Spleen (tissue), 11 donors: ENCODE measurements at regions not wholly inside any gene's neighbourhood (a gene's known extent, or its start where the extent isn't known, plus 50 kb on each side); places are given as distances from the start of the nearest gene placed in this dataset.

Source experiments
- DNase-seq: peaks from one replicate; pipeline ENCODE4 v3.0.0-alpha.2; 2020
- H3K27ac ChIP-seq, 8 donors: fragments of 200-600 bp; sonication (generic) in 7 of 8; 1 replicate in 4 of 8; 2 replicates in 4 of 8; pipeline versions ENCODE4 v1.5.0 to v1.8.0; 2016 to 2021; ENCODE audit warnings: inconsistent platforms in 4 of 8, mild to moderate bottlenecking in 4 of 8, moderate library complexity in 1 of 8
- H3K27me3 ChIP-seq, 7 donors: fragments of 200-600 bp; sonication (generic) in 6 of 7; replicated peaks in 1 of 7; 1 replicate in 4 of 7; 2 replicates in 3 of 7; pipeline versions ENCODE4 v1.5.0 to v1.8.0; 2016 to 2021; ENCODE audit warnings: inconsistent platforms in 3 of 7, mild to moderate bottlenecking in 1 of 7
- H3K36me3 ChIP-seq, 6 donors: fragments of 200-600 bp; sonication (generic) in 5 of 6; 1 replicate in 4 of 6; 2 replicates in 2 of 6; pipeline versions ENCODE4 v1.5.0 to v1.8.0; 2016 to 2021; ENCODE audit warnings: inconsistent platforms in 2 of 6
- H3K4me1 ChIP-seq, 6 donors: fragments of 200-600 bp; sonication (generic) in 5 of 6; 1 replicate in 3 of 6; 2 replicates in 3 of 6; pipeline versions ENCODE4 v1.5.0 to v1.8.0; 2016 to 2021; ENCODE audit warnings: inconsistent platforms in 3 of 6
- H3K4me3 ChIP-seq, 8 donors: fragments of 200-600 bp; sonication (generic) in 7 of 8; 1 replicate in 4 of 8; 2 replicates in 4 of 8; pipeline versions ENCODE4 v1.5.0 to v1.8.0; 2016 to 2021; ENCODE audit warnings: inconsistent platforms in 4 of 8, mild to moderate bottlenecking in 4 of 8, moderate library complexity in 2 of 8
- H3K9me3 ChIP-seq, 8 donors: fragments of 200-600 bp; sonication (generic) in 7 of 8; 1 replicate in 4 of 8; 2 replicates in 4 of 8; pipeline versions ENCODE4 v1.5.0 to v1.8.0; 2016 to 2021; ENCODE audit warnings: inconsistent platforms in 4 of 8
- CTCF ChIP-seq, 11 experiments: fragments of 200-600 bp in 7 of 11; fragments of 450-650 bp in 4 of 11; sonication (generic) in 4 of 11; IDR thresholded peaks in 8 of 11; conservative IDR thresholded peaks in 3 of 11; 1 replicate in 7 of 11; 2 replicates in 4 of 11; pipeline versions ENCODE4 v1.4.0 to v1.8.0; 2016 to 2021; ENCODE audit warnings: antibody characterized with exemption in 11 of 11, inconsistent platforms in 4 of 11, mild to moderate bottlenecking in 1 of 11
- POLR2A ChIP-seq, 3 donors: fragments of 450-650 bp; IDR thresholded peaks; one replicate each; pipeline ENCODE4 v1.5.1; 2017; ENCODE audit warnings: antibody characterized with exemption in 3 of 3, mild to moderate bottlenecking in 1 of 3
- POLR2AphosphoS5 ChIP-seq, 3 donors: sonication (generic); formaldehyde crosslinking; IDR thresholded peaks; one replicate each; pipeline ENCODE4 v1.5.1; 2017; ENCODE audit warnings: antibody characterized with exemption in 3 of 3
- WGBS, 5 donors: extraction: QIAGEN DNeasy Blood & Tissue Kit in 3 of 5; methylation state at CpG; one replicate each; pipeline versions ENCODE4 v1.1.5 to v1.1.7; 2013 to 2018; 5-methylcytosine and 5-hydroxymethylcytosine counted together
- intact Hi-C: fragments of 100-400 bp; cut with DNase I; formaldehyde crosslinking; loops from one replicate; pipeline ENCODE4 v1.15.0; 2023; ENCODE audit warnings: low total_unique reads
- donor health status: healthy with polysubstance abuse.
- donor health status: DM: no; HTN: no; CAD: no; lungs with moderate emphysema.
- donor health status: DM: no; HTN: no; CAD: no.
- donor health status: Bipolar disorder and iron deficiency.
- donor health status: healthy.
- donor health status: DM: no; HTN: no; CAD: no.
- donor health status: DM: yes; HTN: yes; CAD: no.

- TF ChIP-seq POLR2A (IDR thresholded peaks at IDR 0.05), result no peak
- TF ChIP-seq CTCF (IDR thresholded peaks at IDR 0.05 in 8 of 11, conservative IDR thresholded peaks at IDR 0.05 in 3 of 11), result no peak
- no peak for TF ChIP-seq POLR2AphosphoS5 (IDR thresholded peaks at IDR 0.05)
- Histone ChIP-seq H3K4me1 (peaks cover 0 to 12% (median 0%) of the 10 kb centered on the region in 6 donors), H3K4me3 (no peak overlapping the region), H3K36me3 (no peaks in the 10 kb centered on the region), H3K27ac (no peak overlapping the region), H3K27me3 (peaks cover 0 to 7% (median 0%) of the 10 kb centered on the region in 7 donors), H3K9me3 (no peaks in the 10 kb centered on the region)
- WGBS, 5 donors, result 91 to 100% (median 95%) methylated on average over 2 of the region's 2 CpGs
- intact Hi-C loops, result no loop called here
- no peak for DNase-seq
Observed at GRCh38 chr2:129759472-129760010, 219.9 kb upstream of the RAB6C start.

- 90 to 95% (median 91%) methylated on average over 7 of the region's 7 CpGs for WGBS, 5 donors
Observed at GRCh38 chr2:129760669-129761068, 218.8 kb upstream of the RAB6C start.

GRCh38 chr2:129761569-129762021 lies 217.9 kb upstream of the RAB6C start:
- 88 to 95% (median 92%) methylated on average over 5 to 10 of the region's 10 CpGs for WGBS, 5 donors
- peaks cover 0 to 28% (median 0%) of the 10 kb centered on the region in 7 donors for H3K27me3 ChIP-seq
- TF ChIP-seq POLR2AphosphoS5 (IDR thresholded peaks at IDR 0.05) (no peak), POLR2A (IDR thresholded peaks at IDR 0.05) (no peak), CTCF (IDR thresholded peaks at IDR 0.05 in 8 of 11, conservative IDR thresholded peaks at IDR 0.05 in 3 of 11) (no peak)
- DNase-seq, result peak; percentile 61
- H3K4me3 ChIP-seq, result no peak overlapping the region
- H3K36me3 ChIP-seq, result no peaks in the 10 kb centered on the region
- intact Hi-C loops, result no loop called here
- no peaks in the 10 kb centered on the region for H3K9me3 ChIP-seq
- H3K27ac ChIP-seq, result no peak overlapping the region
- H3K4me1 ChIP-seq, result peaks cover 0 to 12% (median 0%) of the 10 kb centered on the region in 6 donors

More at GRCh38 chr2:129760669-129761068, 218.8 kb upstream of the RAB6C start:
- Histone ChIP-seq H3K9me3 (no peaks in the 10 kb centered on the region), H3K4me1 (peaks cover 0 to 12% (median 0%) of the 10 kb centered on the region in 6 donors), H3K36me3 (no peaks in the 10 kb centered on the region), H3K27me3 (peaks cover 0 to 18% (median 0%) of the 10 kb centered on the region in 7 donors), H3K4me3 (no peak overlapping the region), H3K27ac (no peak overlapping the region)
- intact Hi-C loops, result no loop called here
- TF ChIP-seq POLR2AphosphoS5 (IDR thresholded peaks at IDR 0.05) (no peak), POLR2A (IDR thresholded peaks at IDR 0.05) (no peak), CTCF (IDR thresholded peaks at IDR 0.05 in 8 of 11, conservative IDR thresholded peaks at IDR 0.05 in 3 of 11) (no peak)
- DNase-seq, result peak; percentile 72

- peaks cover 0 to 12% (median 0%) of the 10 kb centered on the region in 6 donors for H3K4me1 ChIP-seq
- H3K36me3 ChIP-seq, result no peaks in the 10 kb centered on the region
- TF ChIP-seq POLR2A (IDR thresholded peaks at IDR 0.05) (no peak), CTCF (IDR thresholded peaks at IDR 0.05 in 8 of 11, conservative IDR thresholded peaks at IDR 0.05 in 3 of 11) (no peak), POLR2AphosphoS5 (IDR thresholded peaks at IDR 0.05) (no peak)
- no peak overlapping the region for H3K27ac ChIP-seq
- peaks cover 0 to 29% (median 0%) of the 10 kb centered on the region in 7 donors for H3K27me3 ChIP-seq
- H3K9me3 ChIP-seq, result no peaks in the 10 kb centered on the region
- no peak for DNase-seq
- intact Hi-C loops, result no loop called here
- WGBS, 5 donors, result 85 to 94% (median 91%) methylated on average over 8 of the region's 8 CpGs
- no peak overlapping the region for H3K4me3 ChIP-seq
Observed at GRCh38 chr2:129762386-129763189, 216.9 kb upstream of the RAB6C start.
